ENCODE measurements at regions not wholly inside any gene's neighbourhood (a gene's known extent, or its start where the extent isn't known, plus 50 kb on each side); places are given as distances from the start of the nearest gene placed in this dataset.

GRCh38 chr10:108496106-108496505, 1331.6 kb upstream of the SORCS1 start:
- no peak for DNase-seq (ENCODE audit: low spot score in 2 of 2)
- H3K27ac Mint-ChIP-seq = no peak overlapping the region

DNA sequence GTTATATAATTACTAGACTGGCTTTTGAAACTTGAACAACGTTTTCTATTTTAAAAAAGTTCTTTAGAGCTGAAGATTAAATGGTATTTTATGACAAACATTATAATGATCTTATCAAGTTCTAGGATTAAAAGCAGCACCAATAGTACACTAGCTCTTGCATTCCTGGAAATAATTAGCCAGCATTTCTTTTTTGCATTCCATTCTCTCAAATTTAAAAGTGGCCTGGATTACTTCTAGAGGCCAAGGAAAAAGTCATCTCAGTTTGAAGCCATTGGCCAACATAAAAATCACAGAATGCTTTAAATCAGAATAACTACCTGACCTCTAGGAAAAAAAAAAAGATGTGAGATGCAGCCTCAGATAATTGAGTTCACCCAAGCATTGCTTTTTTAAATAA, 1326.4 kb upstream of the SORCS1 start:
- H3K9me3 Mint-ChIP-seq = peaks cover 14% of the 10 kb centered on the region
- no peak for DNase-seq (ENCODE audit: low spot score in 2 of 2)
- H3K27ac Mint-ChIP-seq = no peak overlapping the region
- ATAC-seq = no peak
- no peak overlapping the region for H3K4me3 Mint-ChIP-seq
- no peaks in the 10 kb centered on the region for H3K36me3 Mint-ChIP-seq
- no peaks in the 10 kb centered on the region for H3K4me1 Mint-ChIP-seq

More at GRCh38 chr10:108496106-108496505, 1331.6 kb upstream of the SORCS1 start:
- Mint-ChIP-seq H3K4me3 (no peak overlapping the region), H3K36me3 (no peaks in the 10 kb centered on the region), H3K9me3 (peaks cover 16% of the 10 kb centered on the region), H3K4me1 (no peaks in the 10 kb centered on the region)
- ATAC-seq = no peak

- ATAC-seq (no peak), DNase-seq (ENCODE audit: low spot score in 2 of 2) (no peak)
- no peaks in the 10 kb centered on the region for H3K4me1 Mint-ChIP-seq
- H3K36me3 Mint-ChIP-seq = no peaks in the 10 kb centered on the region
- no peak overlapping the region for H3K27ac Mint-ChIP-seq
- H3K9me3 Mint-ChIP-seq = peaks cover 15% of the 10 kb centered on the region
- H3K4me3 Mint-ChIP-seq = no peak overlapping the region
Measured at GRCh38 chr10:108471420-108471819, 1306.9 kb upstream of the SORCS1 start.

- Mint-ChIP-seq H3K36me3 (no peaks in the 10 kb centered on the region), H3K4me3 (no peak overlapping the region), H3K4me1 (no peaks in the 10 kb centered on the region), H3K27ac (no peak overlapping the region), H3K9me3 (peaks cover 5% of the 10 kb centered on the region)
- DNase-seq (ENCODE audit: low spot score in 2 of 2) = no peak
- ATAC-seq = no peak
Measured at GRCh38 chr10:108469940-108470339, 1305.4 kb upstream of the SORCS1 start.

GRCh38 chr10:108465871-108466641, 1301.5 kb upstream of the SORCS1 start:
- Mint-ChIP-seq H3K4me3 (no peak overlapping the region), H3K27ac (no peak overlapping the region), H3K9me3 (peaks cover 8% of the 10 kb centered on the region), H3K4me1 (no peaks in the 10 kb centered on the region), H3K36me3 (no peaks in the 10 kb centered on the region)
- DNase-seq (ENCODE audit: low spot score in 2 of 2) (no peak), ATAC-seq (peak; percentile 19)

GRCh38 chr10:108462005-108462404, 1297.5 kb upstream of the SORCS1 start:
- Mint-ChIP-seq H3K4me3 (no peak overlapping the region), H3K9me3 (peaks cover 6% of the 10 kb centered on the region), H3K36me3 (no peaks in the 10 kb centered on the region), H3K4me1 (no peaks in the 10 kb centered on the region), H3K27ac (no peak overlapping the region)
- ATAC-seq (no peak), DNase-seq (ENCODE audit: low spot score in 2 of 2) (no peak)

- peaks cover 17% of the 10 kb centered on the region for H3K9me3 Mint-ChIP-seq
- ATAC-seq = no peak
Measured at GRCh38 chr10:108454793-108455192, 1290.3 kb upstream of the SORCS1 start.

GRCh38 chr10:108454224-108454623, 1289.7 kb upstream of the SORCS1 start:
- H3K4me1 Mint-ChIP-seq = no peaks in the 10 kb centered on the region
- H3K4me3 Mint-ChIP-seq = no peak overlapping the region
- H3K9me3 Mint-ChIP-seq = peaks cover 20% of the 10 kb centered on the region
- H3K27ac Mint-ChIP-seq = no peak overlapping the region
- DNase-seq (ENCODE audit: low spot score in 2 of 2) = no peak
- H3K36me3 Mint-ChIP-seq = no peaks in the 10 kb centered on the region
- ATAC-seq = no peak

More at GRCh38 chr10:108454793-108455192, 1290.3 kb upstream of the SORCS1 start:
- DNase-seq (ENCODE audit: low spot score in 2 of 2) = no peak
- Mint-ChIP-seq H3K27ac (no peak overlapping the region), H3K4me1 (no peaks in the 10 kb centered on the region), H3K36me3 (no peaks in the 10 kb centered on the region), H3K4me3 (no peak overlapping the region)

DNA sequence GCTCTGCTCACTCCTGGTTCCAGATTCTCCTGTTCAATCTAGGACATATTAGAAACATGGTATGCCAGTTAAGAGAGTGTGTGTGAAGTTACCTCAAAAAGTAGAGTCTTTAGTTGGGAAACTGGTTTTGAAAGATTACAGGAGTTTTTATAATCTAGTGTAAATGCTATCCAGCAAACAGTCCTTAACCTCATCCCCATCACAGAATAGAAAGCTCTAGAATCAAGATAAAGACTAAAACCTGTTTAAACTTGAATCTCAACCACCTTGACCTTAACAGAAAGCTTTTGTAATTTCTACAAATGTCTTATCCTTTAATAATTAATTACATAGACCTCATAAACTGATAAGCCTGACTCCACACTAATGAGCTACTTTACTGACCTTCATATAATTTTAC, 1288.7 kb upstream of the SORCS1 start:
- DNase-seq (ENCODE audit: low spot score in 2 of 2) (no peak), ATAC-seq (no peak)
- Mint-ChIP-seq H3K4me1 (no peaks in the 10 kb centered on the region), H3K36me3 (no peaks in the 10 kb centered on the region), H3K27ac (no peak overlapping the region), H3K4me3 (no peak overlapping the region), H3K9me3 (peaks cover 18% of the 10 kb centered on the region)

GRCh38 chr10:108452533-108452932, 1288.0 kb upstream of the SORCS1 start:
- no peaks in the 10 kb centered on the region for H3K4me1 Mint-ChIP-seq
- no peak overlapping the region for H3K4me3 Mint-ChIP-seq
- H3K9me3 Mint-ChIP-seq = peaks cover 18% of the 10 kb centered on the region
- DNase-seq (ENCODE audit: low spot score in 2 of 2) (no peak), ATAC-seq (no peak)
- H3K27ac Mint-ChIP-seq = no peak overlapping the region
- H3K36me3 Mint-ChIP-seq = no peaks in the 10 kb centered on the region

DNA sequence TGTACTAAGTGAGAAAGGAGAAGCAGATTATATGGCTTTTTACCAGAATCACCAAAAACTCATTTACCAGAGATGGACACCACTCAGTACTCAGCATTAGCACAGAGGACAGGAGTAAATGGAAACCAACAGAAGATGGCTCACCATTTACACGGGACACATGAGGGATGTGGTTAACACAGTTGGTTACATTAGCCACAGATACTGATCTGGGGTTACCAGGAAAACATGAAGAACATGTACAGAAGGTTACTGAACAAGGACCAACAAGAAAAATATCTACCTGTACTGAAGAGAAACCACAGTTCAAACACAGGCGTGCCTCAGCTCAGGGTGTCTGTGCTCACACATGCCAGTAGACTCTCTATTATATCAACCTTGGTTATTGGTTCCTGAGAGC, 1285.8 kb upstream of the SORCS1 start:
- no peak overlapping the region for H3K4me3 Mint-ChIP-seq

GRCh38 chr10:108445746-108446145, 1281.2 kb upstream of the SORCS1 start:
- no peak overlapping the region for H3K4me3 Mint-ChIP-seq
- peaks cover 7% of the 10 kb centered on the region for H3K9me3 Mint-ChIP-seq
- ATAC-seq (no peak), DNase-seq (ENCODE audit: low spot score in 2 of 2) (no peak)
- H3K27ac Mint-ChIP-seq = no peak overlapping the region
- no peaks in the 10 kb centered on the region for H3K36me3 Mint-ChIP-seq
- H3K4me1 Mint-ChIP-seq = no peaks in the 10 kb centered on the region

More for the DNA sequence above, 1285.8 kb upstream of the SORCS1 start:
- Mint-ChIP-seq H3K4me1 (no peaks in the 10 kb centered on the region), H3K9me3 (peaks cover 18% of the 10 kb centered on the region), H3K27ac (no peak overlapping the region), H3K36me3 (no peaks in the 10 kb centered on the region)
- DNase-seq (ENCODE audit: low spot score in 2 of 2) = no peak
- no peak for ATAC-seq

DNA sequence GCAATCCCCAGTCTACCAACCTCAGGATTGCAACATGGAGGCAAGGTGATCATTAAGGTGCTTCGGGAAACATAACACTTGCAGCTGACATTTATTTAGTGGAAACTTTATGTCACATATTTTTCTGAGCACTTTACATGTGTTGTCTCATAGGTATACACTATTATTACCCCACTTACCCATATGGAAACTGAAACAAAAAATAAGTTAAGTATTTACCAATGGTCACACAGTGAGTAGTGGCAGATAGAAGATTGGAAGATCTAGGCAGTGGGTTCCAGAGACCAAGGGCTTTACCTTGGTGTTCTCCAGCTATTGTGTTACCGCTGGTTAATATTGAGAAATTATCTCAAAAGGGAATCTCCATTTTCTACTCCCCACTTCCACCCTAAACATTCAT, 1279.1 kb upstream of the SORCS1 start:
- Mint-ChIP-seq H3K4me3 (no peak overlapping the region), H3K9me3 (peaks cover 9% of the 10 kb centered on the region), H3K4me1 (no peaks in the 10 kb centered on the region), H3K27ac (no peak overlapping the region), H3K36me3 (no peaks in the 10 kb centered on the region)
- ATAC-seq (no peak), DNase-seq (ENCODE audit: low spot score in 2 of 2) (no peak)

DNA sequence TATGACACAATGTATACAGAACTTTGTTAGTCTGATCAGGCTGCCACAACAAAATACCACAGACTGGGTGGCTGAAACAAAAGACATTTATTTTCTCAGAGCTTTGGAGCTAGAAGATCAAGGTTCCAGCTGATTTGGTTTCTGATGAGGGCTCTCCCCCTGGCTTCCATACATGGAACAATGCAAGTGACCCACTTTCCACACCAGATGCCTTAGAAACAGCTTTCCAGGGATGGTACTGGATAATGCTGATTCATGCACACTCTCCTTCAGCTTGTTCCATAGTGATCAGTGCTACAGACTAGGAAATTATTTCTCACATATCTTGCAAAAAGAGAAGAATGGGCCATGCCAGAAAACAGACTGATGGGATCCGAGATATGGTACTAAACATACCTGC, 1274.9 kb upstream of the SORCS1 start:
- ATAC-seq (no peak), DNase-seq (ENCODE audit: low spot score in 2 of 2) (no peak)
- Mint-ChIP-seq H3K9me3 (peaks cover 16% of the 10 kb centered on the region), H3K4me1 (no peaks in the 10 kb centered on the region), H3K36me3 (no peaks in the 10 kb centered on the region), H3K27ac (no peak overlapping the region), H3K4me3 (no peak overlapping the region)

- no peak overlapping the region for H3K4me3 Mint-ChIP-seq
- no peak for ATAC-seq
- no peak for DNase-seq (ENCODE audit: low spot score in 2 of 2)
- peaks cover 25% of the 10 kb centered on the region for H3K9me3 Mint-ChIP-seq
- H3K36me3 Mint-ChIP-seq = no peaks in the 10 kb centered on the region
- no peaks in the 10 kb centered on the region for H3K4me1 Mint-ChIP-seq
- no peak overlapping the region for H3K27ac Mint-ChIP-seq
Measured at GRCh38 chr10:108436096-108436495, 1271.6 kb upstream of the SORCS1 start.

- Mint-ChIP-seq H3K4me3 (no peak overlapping the region), H3K27ac (no peak overlapping the region), H3K36me3 (no peaks in the 10 kb centered on the region), H3K4me1 (no peaks in the 10 kb centered on the region), H3K9me3 (peaks cover 23% of the 10 kb centered on the region)
- no peak for DNase-seq (ENCODE audit: low spot score in 2 of 2)
- no peak for ATAC-seq
Measured at GRCh38 chr10:108434559-108435252, 1270.2 kb upstream of the SORCS1 start.

All from stimulated activated effector memory CD8-positive, alpha-beta T cell treated with anti-CD3 and anti-CD28 coated beads, Interleukin-12 subunit alpha, Interleukin-12 subunit beta, amount 100 ng/mL, for 72 hours (primary cell).